Upper lobe of left lung (tissue), 4 donors: ENCODE measurements at regions not wholly inside any gene's neighbourhood (a gene's known extent, or its start where the extent isn't known, plus 50 kb on each side); places are given as distances from the start of the nearest gene placed in this dataset.

Experiments used
- CTCF ChIP-seq, 6 experiments: fragments of 450-650 bp in 4 of 6; fragments of 200-600 bp in 2 of 6; sonication (generic) in 2 of 6; IDR thresholded peaks; one replicate each; pipeline ENCODE4 v1.5.1; 2016 to 2019; ENCODE audit warnings: antibody characterized with exemption in 6 of 6
- EP300 ChIP-seq, 4 donors: sonication (generic); formaldehyde crosslinking; IDR thresholded peaks; one replicate each; pipeline ENCODE4 v1.5.1; 2017; ENCODE audit warnings: antibody characterized with exemption in 4 of 4, control low read depth in 2 of 4
- POLR2A ChIP-seq, 4 donors: fragments of 450-650 bp; IDR thresholded peaks; one replicate each; pipeline ENCODE4 v1.5.1; 2016 to 2017; ENCODE audit warnings: antibody characterized with exemption in 4 of 4, mild to moderate bottlenecking in 2 of 4
- POLR2AphosphoS5 ChIP-seq, 2 donors: sonication (generic); formaldehyde crosslinking; IDR thresholded peaks; one replicate each; pipeline ENCODE4 v1.5.1; 2017; ENCODE audit warnings: antibody characterized with exemption in 2 of 2

GRCh38 chr12:45666396-45666795, 63.1 kb upstream of the ARID2 start:
- TF ChIP-seq EP300 (IDR thresholded peaks at IDR 0.05) (no peak), CTCF (IDR thresholded peaks at IDR 0.05) (no peak), POLR2AphosphoS5 (IDR thresholded peaks at IDR 0.05) (no peak), POLR2A (IDR thresholded peaks at IDR 0.05) (no peak)
